GM23338 (cell line): ENCODE measurements at regions not wholly inside any gene's neighbourhood (a gene's known extent, or its start where the extent isn't known, plus 50 kb on each side); places are given as distances from the start of the nearest gene placed in this dataset.

Experiments
- ATAC-seq: fragments of 200-7000 bp; cut with Tn5 transposase; 3 replicates; pipeline ENCODE4 v1.9.1; 2020
- DNase-seq: peaks from one replicate; pipeline ENCODE4 v3.0.0-alpha.2; 2015; ENCODE audit warnings: low spot score
- H2AFZ ChIP-seq: fragments of 200-600 bp; sonication (generic); 2 replicates; pipeline ENCODE4 v1.8.0; 2016; ENCODE audit warnings: antibody characterized with exemption, mild to moderate bottlenecking, moderate library complexity
- H3F3A ChIP-seq: fragments of 200-600 bp; sonication (generic); replicated peaks from 2 replicates; pipeline ENCODE4 v1.8.0; 2017; ENCODE audit warnings: antibody characterized with exemption, mixed run types, low read depth
- H3K27ac ChIP-seq: fragments of 200-600 bp; sonication (generic); 2 replicates; pipeline ENCODE4 v1.6.1; 2016; ENCODE audit warnings: low read depth
- H3K27me3 ChIP-seq: fragments of 200-600 bp; sonication (generic); 2 replicates; pipeline ENCODE4 v1.8.0; 2016; ENCODE audit warnings: mild to moderate bottlenecking, mixed run types, moderate library complexity; ENCODE audit not compliant: insufficient read depth
- H3K36me3 ChIP-seq: fragments of 200-600 bp; sonication (generic); 2 replicates; pipeline ENCODE4 v1.8.0; 2016; ENCODE audit warnings: mild to moderate bottlenecking; ENCODE audit not compliant: insufficient read depth
- H3K4me1 ChIP-seq: fragments of 200-600 bp; sonication (generic); 2 replicates; pipeline ENCODE4 v1.8.0; 2016; ENCODE audit warnings: mild to moderate bottlenecking, moderate library complexity; ENCODE audit not compliant: insufficient read depth
- H3K4me2 ChIP-seq: fragments of 200-600 bp; sonication (generic); 2 replicates; pipeline ENCODE4 v1.7.1; 2017; ENCODE audit warnings: mixed run types
- H3K4me3 ChIP-seq: fragments of 200-600 bp; sonication (generic); 2 replicates; pipeline ENCODE4 v1.6.1; 2016; ENCODE audit warnings: mixed run types
- H3K79me2 ChIP-seq: fragments of 200-600 bp; sonication (generic); replicated peaks from 2 replicates; pipeline ENCODE4 v1.8.0; 2017; ENCODE audit warnings: mild to moderate bottlenecking; ENCODE audit not compliant: insufficient read depth
- H3K9me2 ChIP-seq: fragments of 200-600 bp; sonication (generic); 2 replicates; pipeline ENCODE4 v1.8.0; 2017; ENCODE audit not compliant: insufficient read depth
- H4K20me1 ChIP-seq: fragments of 200-600 bp; sonication (generic); replicated peaks from 2 replicates; pipeline ENCODE4 v1.8.0; 2017; ENCODE audit warnings: mild to moderate bottlenecking; ENCODE audit not compliant: insufficient read depth
- H3K27ac Mint-ChIP-seq: 2 replicates; pipeline ENCODE4 v1.8.0; 2020; ENCODE audit warnings: inconsistent platforms, mild to moderate bottlenecking, moderate library complexity, mixed read lengths
- H3K27me3 Mint-ChIP-seq: 3 replicates; pipeline ENCODE4 v1.8.0; 2022; ENCODE audit warnings: low read depth, mild to moderate bottlenecking, moderate library complexity, mixed read lengths, inconsistent platforms; ENCODE audit not compliant: insufficient read depth, poor library complexity
- H3K36me3 Mint-ChIP-seq: 3 replicates; pipeline ENCODE4 v1.8.0; 2021; ENCODE audit warnings: low read depth, mild to moderate bottlenecking, inconsistent platforms, moderate library complexity, mixed read lengths
- H3K4me1 Mint-ChIP-seq: 3 replicates; pipeline ENCODE4 v1.8.0; 2020; ENCODE audit warnings: mild to moderate bottlenecking, inconsistent platforms, mixed read lengths
- H3K4me3 Mint-ChIP-seq: 3 replicates; pipeline ENCODE4 v1.8.0; 2021; ENCODE audit warnings: moderate library complexity, mild to moderate bottlenecking, inconsistent platforms, mixed read lengths
- H3K9me3 Mint-ChIP-seq: 3 replicates; pipeline ENCODE4 v1.8.0; 2020; ENCODE audit warnings: moderate library complexity, mild to moderate bottlenecking, inconsistent platforms, mixed read lengths
- CREB1 ChIP-seq: fragments of 250-450 bp; sonication (Bioruptor Pico); IDR thresholded peaks from 2 replicates; pipeline ENCODE4 v1.5.0; 2020; ENCODE audit warnings: low read depth, mild to moderate bottlenecking, moderate library complexity
- ETS1 ChIP-seq: IDR thresholded peaks from 2 replicates; pipeline ENCODE4 v1.6.1; 2016; ENCODE audit warnings: antibody characterized with exemption
- EZH2 ChIP-seq: fragments of 200-600 bp; sonication (generic); IDR thresholded peaks from one replicate; pipeline ENCODE4 v1.8.0; 2017; ENCODE audit warnings: antibody characterized with exemption, mild to moderate bottlenecking, low read depth; ENCODE audit not compliant: unreplicated experiment
- EZH2phosphoT487 ChIP-seq: fragments of 200-600 bp; sonication (generic); IDR thresholded peaks from one replicate; pipeline ENCODE4 v1.8.1; 2018; ENCODE audit warnings: antibody characterized with exemption; ENCODE audit not compliant: unreplicated experiment
- JUNB ChIP-seq: IDR thresholded peaks from one replicate; pipeline ENCODE4 v1.6.1; 2016; ENCODE audit warnings: antibody characterized with exemption; ENCODE audit not compliant: unreplicated experiment
- NANOG ChIP-seq: IDR thresholded peaks from 2 replicates; pipeline ENCODE4 v1.6.1; 2016; ENCODE audit warnings: antibody characterized with exemption, borderline replicate concordance
- POLR2AphosphoS5 ChIP-seq: IDR thresholded peaks from 2 replicates; pipeline ENCODE4 v1.6.1; 2016; ENCODE audit warnings: antibody characterized with exemption, low read depth
- REST ChIP-seq: IDR thresholded peaks from one replicate; pipeline ENCODE4 v1.6.1; 2018; ENCODE audit warnings: antibody characterized with exemption; ENCODE audit not compliant: unreplicated experiment
- STAT1 ChIP-seq: IDR thresholded peaks from one replicate; pipeline ENCODE4 v1.6.1; 2016; ENCODE audit warnings: antibody characterized with exemption; ENCODE audit not compliant: unreplicated experiment
- ZNF114 ChIP-seq: fragments of 250-450 bp; sonication (Bioruptor Pico); IDR thresholded peaks from 2 replicates; pipeline ENCODE4 v1.5.0; 2020; ENCODE audit warnings: mild to moderate bottlenecking, moderate library complexity
- TF ChIP-seq, protein P1 (sequence below): fragments of 250-450 bp; sonication (Bioruptor Pico); IDR thresholded peaks from 2 replicates; pipeline ENCODE4 v1.5.0; 2020; ENCODE audit warnings: mild to moderate bottlenecking, moderate library complexity
- TF ChIP-seq, protein P2 (sequence below), 2 experiments: fragments of 200-600 bp in 1 of 2; sonication (generic) in 1 of 2; conservative IDR thresholded peaks; 2 replicates each; pipeline versions ENCODE4 v1.5.1 to v1.6.1; 2016 to 2017; ENCODE audit warnings: antibody characterized with exemption in 2 of 2, low read depth in 2 of 2, mild to moderate bottlenecking in 2 of 2, moderate library complexity in 1 of 2

GRCh38 chr6:44606976-44607375, 219.5 kb downstream of the CDC5L start:
- ATAC-seq = no peak
- no peaks in the 10 kb centered on the region for H3K79me2 ChIP-seq
- TF ChIP-seq, protein P1, sequence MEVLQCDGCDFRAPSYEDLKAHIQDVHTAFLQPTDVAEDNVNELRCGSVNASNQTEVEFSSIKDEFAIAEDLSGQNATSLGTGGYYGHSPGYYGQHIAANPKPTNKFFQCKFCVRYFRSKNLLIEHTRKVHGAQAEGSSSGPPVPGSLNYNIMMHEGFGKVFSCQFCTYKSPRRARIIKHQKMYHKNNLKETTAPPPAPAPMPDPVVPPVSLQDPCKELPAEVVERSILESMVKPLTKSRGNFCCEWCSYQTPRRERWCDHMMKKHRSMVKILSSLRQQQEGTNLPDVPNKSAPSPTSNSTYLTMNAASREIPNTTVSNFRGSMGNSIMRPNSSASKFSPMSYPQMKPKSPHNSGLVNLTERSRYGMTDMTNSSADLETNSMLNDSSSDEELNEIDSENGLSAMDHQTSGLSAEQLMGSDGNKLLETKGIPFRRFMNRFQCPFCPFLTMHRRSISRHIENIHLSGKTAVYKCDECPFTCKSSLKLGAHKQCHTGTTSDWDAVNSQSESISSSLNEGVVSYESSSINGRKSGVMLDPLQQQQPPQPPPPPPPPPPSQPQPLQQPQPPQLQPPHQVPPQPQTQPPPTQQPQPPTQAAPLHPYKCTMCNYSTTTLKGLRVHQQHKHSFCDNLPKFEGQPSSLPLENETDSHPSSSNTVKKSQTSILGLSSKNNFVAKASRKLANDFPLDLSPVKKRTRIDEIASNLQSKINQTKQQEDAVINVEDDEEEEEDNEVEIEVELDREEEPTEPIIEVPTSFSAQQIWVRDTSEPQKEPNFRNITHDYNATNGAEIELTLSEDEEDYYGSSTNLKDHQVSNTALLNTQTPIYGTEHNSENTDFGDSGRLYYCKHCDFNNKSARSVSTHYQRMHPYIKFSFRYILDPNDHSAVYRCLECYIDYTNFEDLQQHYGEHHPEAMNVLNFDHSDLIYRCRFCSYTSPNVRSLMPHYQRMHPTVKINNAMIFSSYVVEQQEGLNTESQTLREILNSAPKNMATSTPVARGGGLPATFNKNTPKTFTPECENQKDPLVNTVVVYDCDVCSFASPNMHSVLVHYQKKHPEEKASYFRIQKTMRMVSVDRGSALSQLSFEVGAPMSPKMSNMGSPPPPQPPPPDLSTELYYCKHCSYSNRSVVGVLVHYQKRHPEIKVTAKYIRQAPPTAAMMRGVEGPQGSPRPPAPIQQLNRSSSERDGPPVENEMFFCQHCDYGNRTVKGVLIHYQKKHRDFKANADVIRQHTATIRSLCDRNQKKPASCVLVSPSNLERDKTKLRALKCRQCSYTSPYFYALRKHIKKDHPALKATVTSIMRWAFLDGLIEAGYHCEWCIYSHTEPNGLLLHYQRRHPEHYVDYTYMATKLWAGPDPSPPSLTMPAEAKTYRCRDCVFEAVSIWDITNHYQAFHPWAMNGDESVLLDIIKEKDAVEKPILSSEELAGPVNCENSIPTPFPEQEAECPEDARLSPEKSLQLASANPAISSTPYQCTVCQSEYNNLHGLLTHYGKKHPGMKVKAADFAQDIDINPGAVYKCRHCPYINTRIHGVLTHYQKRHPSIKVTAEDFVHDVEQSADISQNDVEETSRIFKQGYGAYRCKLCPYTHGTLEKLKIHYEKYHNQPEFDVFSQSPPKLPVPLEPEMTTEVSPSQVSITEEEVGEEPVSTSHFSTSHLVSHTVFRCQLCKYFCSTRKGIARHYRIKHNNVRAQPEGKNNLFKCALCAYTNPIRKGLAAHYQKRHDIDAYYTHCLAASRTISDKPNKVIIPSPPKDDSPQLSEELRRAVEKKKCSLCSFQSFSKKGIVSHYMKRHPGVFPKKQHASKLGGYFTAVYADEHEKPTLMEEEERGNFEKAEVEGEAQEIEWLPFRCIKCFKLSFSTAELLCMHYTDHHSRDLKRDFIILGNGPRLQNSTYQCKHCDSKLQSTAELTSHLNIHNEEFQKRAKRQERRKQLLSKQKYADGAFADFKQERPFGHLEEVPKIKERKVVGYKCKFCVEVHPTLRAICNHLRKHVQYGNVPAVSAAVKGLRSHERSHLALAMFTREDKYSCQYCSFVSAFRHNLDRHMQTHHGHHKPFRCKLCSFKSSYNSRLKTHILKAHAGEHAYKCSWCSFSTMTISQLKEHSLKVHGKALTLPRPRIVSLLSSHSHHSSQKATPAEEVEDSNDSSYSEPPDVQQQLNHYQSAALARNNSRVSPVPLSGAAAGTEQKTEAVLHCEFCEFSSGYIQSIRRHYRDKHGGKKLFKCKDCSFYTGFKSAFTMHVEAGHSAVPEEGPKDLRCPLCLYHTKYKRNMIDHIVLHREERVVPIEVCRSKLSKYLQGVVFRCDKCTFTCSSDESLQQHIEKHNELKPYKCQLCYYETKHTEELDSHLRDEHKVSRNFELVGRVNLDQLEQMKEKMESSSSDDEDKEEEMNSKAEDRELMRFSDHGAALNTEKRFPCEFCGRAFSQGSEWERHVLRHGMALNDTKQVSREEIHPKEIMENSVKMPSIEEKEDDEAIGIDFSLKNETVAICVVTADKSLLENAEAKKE (CRISPR knock-in tag) = no peak
- TF ChIP-seq CREB1 (CRISPR knock-in tag) (no peak), NANOG (no peak), EZH2 (no peak), REST (no peak), JUNB (no peak), ZNF114 (CRISPR knock-in tag) (no peak), POLR2AphosphoS5 (no peak), ETS1 (no peak), EZH2phosphoT487 (no peak), STAT1 (no peak)
- TF ChIP-seq, protein P2, sequence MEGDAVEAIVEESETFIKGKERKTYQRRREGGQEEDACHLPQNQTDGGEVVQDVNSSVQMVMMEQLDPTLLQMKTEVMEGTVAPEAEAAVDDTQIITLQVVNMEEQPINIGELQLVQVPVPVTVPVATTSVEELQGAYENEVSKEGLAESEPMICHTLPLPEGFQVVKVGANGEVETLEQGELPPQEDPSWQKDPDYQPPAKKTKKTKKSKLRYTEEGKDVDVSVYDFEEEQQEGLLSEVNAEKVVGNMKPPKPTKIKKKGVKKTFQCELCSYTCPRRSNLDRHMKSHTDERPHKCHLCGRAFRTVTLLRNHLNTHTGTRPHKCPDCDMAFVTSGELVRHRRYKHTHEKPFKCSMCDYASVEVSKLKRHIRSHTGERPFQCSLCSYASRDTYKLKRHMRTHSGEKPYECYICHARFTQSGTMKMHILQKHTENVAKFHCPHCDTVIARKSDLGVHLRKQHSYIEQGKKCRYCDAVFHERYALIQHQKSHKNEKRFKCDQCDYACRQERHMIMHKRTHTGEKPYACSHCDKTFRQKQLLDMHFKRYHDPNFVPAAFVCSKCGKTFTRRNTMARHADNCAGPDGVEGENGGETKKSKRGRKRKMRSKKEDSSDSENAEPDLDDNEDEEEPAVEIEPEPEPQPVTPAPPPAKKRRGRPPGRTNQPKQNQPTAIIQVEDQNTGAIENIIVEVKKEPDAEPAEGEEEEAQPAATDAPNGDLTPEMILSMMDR (conservative IDR thresholded peaks at IDR 0.05; ENCODE audit: low read depth in 2 of 2) = no peak

More at GRCh38 chr6:44606976-44607375, 219.5 kb downstream of the CDC5L start:
- Histone ChIP-seq H3K27me3 (no peaks in the 10 kb centered on the region), H3K4me2 (no peak overlapping the region), H4K20me1 (no peaks in the 10 kb centered on the region), H3K4me1 (no peaks in the 10 kb centered on the region), H3K27ac (no peak overlapping the region), H3K4me3 (no peak overlapping the region), H2AFZ (no peak overlapping the region), H3K36me3 (no peaks in the 10 kb centered on the region), H3F3A (no peaks in the 10 kb centered on the region), H3K9me2 (peaks cover 12% of the 10 kb centered on the region)
- Mint-ChIP-seq H3K27me3 (no peaks in the 10 kb centered on the region), H3K27ac (no peak overlapping the region), H3K9me3 (no peaks in the 10 kb centered on the region; the same call in 2 of the 3 replicates), H3K36me3 (no peaks in the 10 kb centered on the region), H3K4me3 (no peak overlapping the region), H3K4me1 (no peaks in the 10 kb centered on the region)
- DNase-seq = no peak
